Stomach (tissue), 4 donors: ENCODE measurements at regions not wholly inside any gene's neighbourhood (a gene's known extent, or its start where the extent isn't known, plus 50 kb on each side); places are given as distances from the start of the nearest gene placed in this dataset.

Experiments
- POLR2A ChIP-seq, 4 donors: fragments of 450-650 bp; IDR thresholded peaks; one replicate each; pipeline ENCODE4 v1.6.1; 2016; ENCODE audit warnings: antibody characterized with exemption in 4 of 4, control low read depth in 2 of 4, mild to moderate bottlenecking in 1 of 4, moderate library complexity in 1 of 4
- TF ChIP-seq, protein P1 (sequence below), 7 experiments: fragments of 450-650 bp in 4 of 7; fragments of 200-600 bp in 3 of 7; sonication (generic) in 3 of 7; IDR thresholded peaks; one replicate each; pipeline ENCODE4 v1.5.1; 2016 to 2019; ENCODE audit warnings: antibody characterized with exemption in 7 of 7, control low read depth in 2 of 7, mild to moderate bottlenecking in 1 of 7

DNA sequence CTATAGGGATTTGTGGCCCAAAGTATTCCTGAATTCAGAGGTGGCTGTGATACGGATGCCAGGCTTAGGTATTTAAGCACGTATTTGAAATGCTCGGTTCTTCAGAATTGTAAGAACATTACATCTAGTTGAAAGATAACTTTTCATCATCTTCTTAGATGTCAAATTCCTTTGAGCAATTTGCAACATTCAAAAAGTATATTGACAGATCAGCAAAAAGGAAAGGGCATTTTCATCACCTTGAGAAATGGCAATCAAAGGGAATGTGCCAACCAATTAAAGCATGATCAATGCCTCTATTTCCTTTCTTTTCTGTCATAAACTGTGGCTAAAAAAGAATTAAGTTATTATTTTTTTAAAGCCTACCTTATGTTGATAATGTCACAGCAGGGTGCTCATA is 66.3 kb upstream of the LRRTM4 start:
- TF ChIP-seq, protein P1, sequence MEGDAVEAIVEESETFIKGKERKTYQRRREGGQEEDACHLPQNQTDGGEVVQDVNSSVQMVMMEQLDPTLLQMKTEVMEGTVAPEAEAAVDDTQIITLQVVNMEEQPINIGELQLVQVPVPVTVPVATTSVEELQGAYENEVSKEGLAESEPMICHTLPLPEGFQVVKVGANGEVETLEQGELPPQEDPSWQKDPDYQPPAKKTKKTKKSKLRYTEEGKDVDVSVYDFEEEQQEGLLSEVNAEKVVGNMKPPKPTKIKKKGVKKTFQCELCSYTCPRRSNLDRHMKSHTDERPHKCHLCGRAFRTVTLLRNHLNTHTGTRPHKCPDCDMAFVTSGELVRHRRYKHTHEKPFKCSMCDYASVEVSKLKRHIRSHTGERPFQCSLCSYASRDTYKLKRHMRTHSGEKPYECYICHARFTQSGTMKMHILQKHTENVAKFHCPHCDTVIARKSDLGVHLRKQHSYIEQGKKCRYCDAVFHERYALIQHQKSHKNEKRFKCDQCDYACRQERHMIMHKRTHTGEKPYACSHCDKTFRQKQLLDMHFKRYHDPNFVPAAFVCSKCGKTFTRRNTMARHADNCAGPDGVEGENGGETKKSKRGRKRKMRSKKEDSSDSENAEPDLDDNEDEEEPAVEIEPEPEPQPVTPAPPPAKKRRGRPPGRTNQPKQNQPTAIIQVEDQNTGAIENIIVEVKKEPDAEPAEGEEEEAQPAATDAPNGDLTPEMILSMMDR (IDR thresholded peaks at IDR 0.05), result no peak
- TF ChIP-seq POLR2A (IDR thresholded peaks at IDR 0.05), result no peak
